ENCODE measurements at regions not wholly inside any gene's neighbourhood (a gene's known extent, or its start where the extent isn't known, plus 50 kb on each side); places are given as distances from the start of the nearest gene placed in this dataset.

GRCh38 chr11:122333467-122333866 lies 217.5 kb upstream of the BLID start:
- Histone ChIP-seq H3K36me3 (no peaks in the 10 kb centered on the region), H3K27ac (no peak overlapping the region), H3K9me3 (no peaks in the 10 kb centered on the region), H3K27me3 (no peaks in the 10 kb centered on the region), H3K4me3 (no peak overlapping the region), H3K4me1 (ENCODE audit: insufficient read depth) (no peaks in the 10 kb centered on the region)
- DNase-seq = no peak
- WGBS, 3 donors = 92 to 93% (median 92%) methylated on average over 4 of the region's 4 CpGs
- intact Hi-C loops (cut with DNase I) = no loop called here
- TF ChIP-seq EP300 (IDR thresholded peaks at IDR 0.05) (no peak), POLR2A (IDR thresholded peaks at IDR 0.05) (no peak), CTCF (IDR thresholded peaks at IDR 0.05) (no peak)

- no peak for DNase-seq
- H3K4me3 ChIP-seq = no peak overlapping the region
- no peaks in the 10 kb centered on the region for H3K9me3 ChIP-seq
- intact Hi-C loops (cut with DNase I) = no loop called here
- H3K4me1 ChIP-seq (ENCODE audit: insufficient read depth) = no peaks in the 10 kb centered on the region
- TF ChIP-seq EP300 (IDR thresholded peaks at IDR 0.05) (no peak), POLR2A (IDR thresholded peaks at IDR 0.05) (no peak), CTCF (IDR thresholded peaks at IDR 0.05) (no peak)
- 86 to 97% (median 93%) methylated on average over 1 of the region's 1 CpG for WGBS, 3 donors
- H3K36me3 ChIP-seq = no peaks in the 10 kb centered on the region
- H3K27me3 ChIP-seq = no peaks in the 10 kb centered on the region
- no peak overlapping the region for H3K27ac ChIP-seq
These were observed 215.1 kb upstream of the BLID start for GRCh38 chr11:122331079-122331478.

- no peak overlapping the region for H3K4me3 ChIP-seq
- no peaks in the 10 kb centered on the region for H3K4me1 ChIP-seq (ENCODE audit: insufficient read depth)
- intact Hi-C loops (cut with DNase I) = no loop called here
- H3K27me3 ChIP-seq = no peaks in the 10 kb centered on the region
- DNase-seq = no peak
- H3K9me3 ChIP-seq = no peaks in the 10 kb centered on the region
- WGBS, 3 donors = 90 to 94% (median 92%) methylated on average over 5 of the region's 5 CpGs
- H3K36me3 ChIP-seq = no peaks in the 10 kb centered on the region
- no peak overlapping the region for H3K27ac ChIP-seq
- TF ChIP-seq CTCF (IDR thresholded peaks at IDR 0.05) (no peak), EP300 (IDR thresholded peaks at IDR 0.05) (no peak), POLR2A (IDR thresholded peaks at IDR 0.05) (no peak)
These were observed 214.4 kb upstream of the BLID start for GRCh38 chr11:122330279-122330965.

- intact Hi-C loops (cut with DNase I) = no loop called here
- DNase-seq = no peak
- 53 to 63% (median 56%) methylated on average over 2 of the region's 2 CpGs for WGBS, 3 donors
- Histone ChIP-seq H3K36me3 (no peaks in the 10 kb centered on the region), H3K27ac (no peak overlapping the region), H3K9me3 (no peaks in the 10 kb centered on the region), H3K27me3 (no peaks in the 10 kb centered on the region), H3K4me1 (ENCODE audit: insufficient read depth) (no peaks in the 10 kb centered on the region), H3K4me3 (no peak overlapping the region)
- TF ChIP-seq POLR2A (IDR thresholded peaks at IDR 0.05) = no peak
- no peak for TF ChIP-seq EP300 (IDR thresholded peaks at IDR 0.05)
- TF ChIP-seq CTCF (IDR thresholded peaks at IDR 0.05) = no peak
These were observed 211.5 kb upstream of the BLID start for GRCh38 chr11:122327528-122327927.

All from ovary (tissue), 7 donors.